ENCODE measurements at regions not wholly inside any gene's neighbourhood (a gene's known extent, or its start where the extent isn't known, plus 50 kb on each side); places are given as distances from the start of the nearest gene placed in this dataset.
"Not testable (repeated sequence)": the region's sequence is repeated elsewhere in the genome, so short reads cannot be mapped to it uniquely, and the experiment has no call there.

DNA sequence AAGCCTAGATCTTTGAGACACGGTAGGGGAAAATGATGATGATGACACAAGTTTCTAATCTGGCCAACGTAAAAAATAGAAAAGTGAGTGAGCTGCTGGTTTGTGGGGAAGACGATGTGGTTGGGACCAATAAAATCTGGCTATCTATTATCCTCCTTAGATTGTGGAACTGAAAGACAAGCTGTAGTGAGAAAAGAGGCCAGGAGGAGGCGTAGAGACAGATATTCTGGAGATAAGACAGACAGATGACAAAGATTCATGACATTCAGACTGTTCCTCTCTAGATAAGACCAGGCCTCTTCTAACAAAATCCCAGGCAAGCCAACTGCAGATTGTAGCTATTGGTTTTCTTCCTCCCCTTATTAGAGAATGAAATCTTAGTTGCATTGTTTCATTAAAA is 376.3 kb upstream of the UBE2E3 start:
- DNase-seq (ENCODE audit: low read depth) = no peak

DNA sequence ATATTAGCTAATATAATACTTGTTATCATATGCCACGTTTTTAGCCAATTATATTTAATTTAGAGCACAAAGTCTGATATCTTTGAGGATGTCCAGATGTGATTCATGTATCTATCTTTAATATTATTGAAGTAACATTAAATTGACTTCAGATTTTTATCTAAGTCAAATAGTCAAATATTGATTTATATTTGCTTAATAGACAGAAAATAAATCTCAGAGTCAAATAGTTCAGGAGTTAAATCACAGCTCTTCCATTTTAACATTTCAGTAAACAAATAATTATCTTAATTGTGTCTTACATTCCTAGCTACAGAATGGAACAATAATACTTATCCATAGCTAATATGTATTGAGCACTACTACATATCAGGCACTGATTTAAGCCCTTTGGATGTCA is 379.4 kb upstream of the UBE2E3 start:
- no peak for DNase-seq (ENCODE audit: low read depth)

- no peak for DNase-seq (ENCODE audit: low read depth)
Measured at GRCh38 chr2:180599804-180600203, 380.6 kb upstream of the UBE2E3 start.

DNA sequence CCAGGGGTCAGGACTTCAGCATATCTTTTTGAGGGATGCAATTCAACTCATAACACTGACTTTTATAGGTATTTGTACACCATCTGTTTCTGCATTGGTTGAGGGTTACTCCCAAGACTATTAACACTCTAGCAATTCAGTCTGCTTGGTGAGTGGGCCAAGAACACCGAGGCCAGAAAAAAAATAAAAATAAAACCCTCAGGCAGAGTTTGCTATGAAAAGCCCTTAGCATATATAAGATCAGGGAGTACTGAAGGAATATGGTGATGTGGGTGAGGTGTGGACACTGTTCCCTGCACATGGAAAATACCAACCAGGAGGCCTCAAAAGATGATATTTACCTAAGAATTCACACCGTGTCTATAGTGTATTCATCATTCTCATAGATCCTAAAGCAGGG is 383.2 kb upstream of the UBE2E3 start:
- no peak for DNase-seq (ENCODE audit: low read depth)

DNA sequence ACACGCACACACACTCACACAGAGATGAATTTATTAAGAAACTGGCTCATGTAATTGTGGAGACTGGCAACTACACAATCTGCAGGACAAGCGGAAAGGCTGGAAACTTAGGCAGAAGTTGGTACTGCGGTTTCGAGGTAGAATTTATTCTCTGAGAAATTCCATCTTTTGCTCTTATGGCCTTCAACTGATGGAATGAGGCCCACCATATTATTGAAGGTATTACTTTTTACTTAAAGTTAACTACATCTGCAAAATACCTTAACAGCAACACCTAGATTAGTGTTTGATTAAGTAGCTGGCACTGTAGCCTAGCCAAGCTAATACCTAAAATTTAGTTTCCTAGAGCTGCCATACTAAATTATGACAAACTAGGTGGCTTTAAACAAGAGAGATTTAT is 384.0 kb upstream of the UBE2E3 start:
- DNase-seq (ENCODE audit: low read depth) = no peak

DNA sequence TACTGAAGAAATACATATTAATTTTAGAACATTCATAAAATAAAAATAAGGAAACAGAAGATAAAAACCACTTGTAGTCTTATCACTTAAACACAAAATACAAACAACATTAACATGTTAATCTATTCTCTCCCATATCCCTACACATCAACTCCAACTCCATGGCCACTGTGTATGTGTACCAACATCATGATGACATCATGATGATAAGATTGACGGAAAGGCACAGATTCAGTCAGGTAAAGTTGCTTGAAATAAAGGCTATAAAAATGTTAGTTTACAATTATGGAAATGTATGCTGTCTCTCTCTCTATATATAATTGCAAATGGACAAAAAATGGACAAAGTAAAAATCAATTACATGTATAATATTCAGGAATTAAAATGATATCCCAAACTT is 388.5 kb upstream of the UBE2E3 start:
- no peak for DNase-seq (ENCODE audit: low read depth)

DNA sequence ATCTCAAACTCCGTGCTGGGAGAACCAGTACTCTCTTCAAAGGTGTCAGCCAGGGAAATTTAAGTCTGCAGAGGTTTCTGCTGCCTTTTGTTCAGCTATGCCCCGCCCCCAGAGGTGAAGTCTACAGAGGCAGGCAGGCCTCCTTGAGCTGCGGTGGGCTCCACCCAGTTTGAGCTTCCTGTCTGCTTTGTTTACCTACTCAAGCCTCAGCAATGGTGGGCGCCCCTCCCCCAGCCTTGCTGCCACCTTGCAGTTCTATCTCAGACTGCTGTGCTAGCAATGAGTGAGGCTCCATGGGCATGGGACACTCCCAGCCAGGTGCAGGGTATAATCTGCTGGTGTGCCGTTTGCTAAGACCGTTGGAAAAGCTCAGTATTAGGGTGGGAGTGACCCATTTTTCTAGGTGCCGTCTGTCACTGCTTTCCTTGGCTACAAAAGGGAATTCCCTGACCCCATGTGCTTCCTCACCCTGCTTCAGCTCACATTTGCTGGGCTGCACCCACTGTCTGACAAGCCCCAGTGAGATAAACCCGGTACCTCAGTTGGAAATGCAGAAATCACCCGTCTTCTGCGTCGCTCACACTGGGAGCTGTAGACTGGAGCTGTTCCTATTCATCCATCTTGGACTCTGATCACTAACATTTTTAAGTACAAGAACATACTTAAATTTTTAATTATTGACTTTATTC is 389.2 kb upstream of the UBE2E3 start:
- not testable (repeated sequence) for DNase-seq (ENCODE audit: low read depth)

GRCh38 chr2:180583441-180584140 is 396.8 kb upstream of the UBE2E3 start:
- no peak for DNase-seq (ENCODE audit: low read depth)

GRCh38 chr2:180579388-180579787 is 401.0 kb upstream of the UBE2E3 start:
- DNase-seq (ENCODE audit: low read depth) = no peak

DNA sequence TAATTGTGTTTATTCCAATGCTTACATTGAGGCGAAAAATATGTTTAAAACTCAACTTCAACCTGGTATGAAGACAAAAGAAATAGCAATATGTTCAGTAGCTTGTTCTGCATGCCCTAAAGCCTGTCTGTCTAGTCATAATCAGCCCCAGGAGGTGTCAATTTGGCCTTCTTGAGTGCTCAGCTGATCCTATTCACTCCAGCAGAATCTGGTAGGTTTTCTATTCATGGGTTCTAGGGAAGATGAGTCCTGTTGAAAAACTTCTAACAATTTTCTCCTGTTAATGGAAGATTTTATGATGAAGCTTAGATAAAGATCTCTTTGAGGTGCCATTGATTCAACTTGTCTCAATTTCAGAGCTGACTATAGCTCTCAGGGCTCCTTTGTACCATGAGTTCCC is 402.0 kb upstream of the UBE2E3 start:
- DNase-seq (ENCODE audit: low read depth) = no peak

DNA sequence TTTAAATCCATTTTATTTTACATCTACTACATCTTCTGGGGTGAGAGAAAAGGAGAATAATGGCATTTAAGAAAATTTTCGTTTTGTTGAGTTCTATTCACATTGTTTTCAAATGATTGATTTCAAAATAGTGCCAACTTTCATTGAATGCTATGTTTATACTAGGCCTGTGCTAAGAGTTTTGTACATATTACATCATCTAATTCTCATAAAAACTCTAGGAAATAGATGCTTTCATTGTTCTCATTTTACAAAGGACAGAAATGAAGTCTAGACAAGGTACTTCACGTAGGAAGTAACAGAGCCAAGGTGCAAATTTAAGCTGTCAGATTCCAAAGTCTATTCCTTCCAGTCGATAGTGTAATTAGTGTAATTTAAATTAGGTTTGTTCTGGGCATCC is 402.8 kb upstream of the UBE2E3 start:
- DNase-seq (ENCODE audit: low read depth) = no peak

GRCh38 chr2:180573951-180574350 is 406.5 kb upstream of the UBE2E3 start:
- DNase-seq (ENCODE audit: low read depth) = no peak

DNA sequence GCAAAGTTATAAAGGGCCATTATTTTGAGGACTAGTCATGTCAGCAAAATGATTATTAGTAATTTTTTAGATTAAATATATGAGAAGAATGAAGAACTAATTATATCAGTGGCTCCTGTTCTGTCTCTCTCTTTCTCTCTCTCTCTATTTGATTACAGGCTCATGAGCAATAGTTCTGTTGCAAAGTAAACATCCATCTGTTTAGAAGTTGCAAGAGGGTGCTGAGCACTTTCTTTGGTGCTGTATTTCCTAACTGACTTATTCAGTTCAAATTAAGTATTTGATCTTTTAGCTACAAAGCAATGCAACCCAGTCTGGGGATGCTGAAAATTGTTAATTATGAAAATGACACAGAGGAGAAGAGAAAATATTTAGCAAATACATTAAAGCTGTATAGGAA is 408.1 kb upstream of the UBE2E3 start:
- DNase-seq (ENCODE audit: low read depth) = peak; percentile 57

- peak; percentile 70 for DNase-seq (ENCODE audit: low read depth)
Measured at GRCh38 chr2:180571559-180571958, 408.8 kb upstream of the UBE2E3 start.

DNA sequence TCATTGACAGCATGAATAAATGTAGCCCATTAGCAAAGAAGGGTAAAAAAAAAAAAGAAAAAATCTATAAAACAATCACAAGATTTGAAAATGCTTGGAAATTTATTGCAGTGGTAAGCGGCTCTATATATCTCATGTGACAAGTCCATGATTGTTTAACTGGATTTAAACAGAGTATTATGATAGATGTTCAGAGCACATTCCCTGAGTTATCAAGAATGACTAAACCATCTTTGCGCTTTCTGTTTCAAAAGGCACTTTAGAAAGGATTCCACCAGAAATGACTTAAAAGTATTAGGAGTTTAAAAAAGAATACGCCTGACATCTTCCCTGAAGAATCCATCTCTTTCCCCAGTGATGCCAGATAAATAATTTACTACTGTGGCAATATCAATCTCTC is 409.5 kb upstream of the UBE2E3 start:
- DNase-seq (ENCODE audit: low read depth) = no peak

DNA sequence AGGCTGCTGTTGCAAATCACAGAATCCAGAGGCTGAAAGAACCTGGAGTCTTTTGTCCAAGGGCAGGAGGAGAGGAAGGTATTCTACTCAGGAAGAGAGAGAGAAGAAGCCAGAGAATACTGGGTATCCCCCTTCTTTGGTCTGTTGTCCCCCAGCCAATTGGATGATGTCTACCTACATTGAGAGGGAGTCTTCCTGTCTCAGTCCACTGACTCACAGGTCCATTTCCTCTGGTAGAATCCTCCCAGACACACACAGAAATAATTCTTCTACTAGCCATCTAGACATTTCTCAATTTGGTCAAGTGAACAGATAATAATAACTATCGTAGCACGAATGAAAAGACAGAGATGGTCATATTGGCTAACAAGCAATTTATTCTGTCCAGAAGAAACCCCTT is 416.4 kb upstream of the UBE2E3 start:
- DNase-seq (ENCODE audit: low read depth) = no peak

GRCh38 chr2:180562378-180562777 is 418.0 kb upstream of the UBE2E3 start:
- DNase-seq (ENCODE audit: low read depth) = no peak

DNA sequence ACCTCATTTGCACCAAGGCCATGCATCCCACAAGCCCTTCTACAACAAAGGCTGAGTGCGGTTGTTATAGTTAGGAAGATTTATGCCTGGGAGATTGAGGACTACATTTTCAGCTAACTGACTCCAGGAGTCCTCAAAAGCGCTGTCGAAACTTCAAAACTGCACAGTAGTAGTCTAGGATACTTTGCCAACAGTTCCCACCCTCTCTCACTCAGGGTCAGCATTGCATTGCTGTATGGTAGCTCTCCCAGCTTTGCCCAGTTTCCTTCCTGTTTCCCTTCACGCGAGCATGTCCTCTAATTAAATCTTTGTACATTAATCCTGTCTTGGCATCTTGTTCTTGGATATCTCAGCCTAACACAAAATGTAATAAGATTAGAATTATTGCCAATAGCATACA is 420.6 kb upstream of the UBE2E3 start:
- DNase-seq (ENCODE audit: low read depth) = no peak

DNA sequence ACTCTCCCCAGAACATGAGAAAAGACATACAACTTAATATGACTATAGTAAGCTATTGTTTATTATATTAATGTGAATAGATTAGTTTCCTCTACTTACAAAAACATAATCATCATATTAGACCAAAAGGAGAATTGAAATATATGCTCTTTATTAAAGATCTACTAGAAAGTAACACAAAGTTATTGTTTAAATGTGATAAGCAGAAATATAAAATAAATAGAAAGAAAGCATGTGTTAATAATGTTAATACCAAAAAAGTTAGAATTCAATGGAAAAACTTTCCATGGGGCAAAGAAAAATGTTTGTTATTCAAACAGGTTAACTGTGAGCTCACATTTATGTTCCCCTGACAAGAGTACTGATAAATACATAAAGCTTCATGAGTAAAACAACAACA is 421.4 kb upstream of the UBE2E3 start:
- DNase-seq (ENCODE audit: low read depth) = no peak

DNA sequence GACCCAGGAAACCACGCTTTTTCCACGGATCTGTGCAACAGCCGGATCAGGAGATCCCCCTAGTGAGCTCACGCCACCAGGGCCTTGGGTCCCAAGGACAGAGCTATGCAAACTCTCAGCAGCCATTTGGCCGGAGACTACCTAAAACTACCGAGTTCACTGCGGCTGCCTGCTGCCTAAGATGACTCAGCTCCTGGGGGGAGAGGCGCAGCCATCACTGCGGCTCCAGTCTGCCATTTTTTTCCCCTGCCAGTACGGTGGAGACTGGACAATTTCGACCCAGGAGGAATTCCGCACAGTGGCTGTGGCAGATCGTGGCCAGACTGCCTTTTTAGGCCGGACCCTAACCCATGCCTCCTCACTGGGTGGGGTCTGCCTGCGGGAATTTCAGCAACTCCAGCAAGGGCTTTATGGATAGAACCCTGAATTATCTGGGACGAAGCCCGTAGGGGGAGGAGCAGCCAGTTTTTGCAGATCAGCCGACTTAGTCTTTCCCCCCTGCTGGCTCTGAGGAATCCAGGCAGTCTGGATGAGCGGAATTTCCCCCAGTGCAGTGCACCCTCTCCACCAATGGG is 424.9 kb upstream of the UBE2E3 start:
- DNase-seq (ENCODE audit: low read depth) = no peak

- no peak for DNase-seq (ENCODE audit: low read depth)
Measured at GRCh38 chr2:180554330-180554729, 426.1 kb upstream of the UBE2E3 start.

GRCh38 chr2:180553094-180553715 is 427.2 kb upstream of the UBE2E3 start:
- DNase-seq (ENCODE audit: low read depth) = no peak

DNA sequence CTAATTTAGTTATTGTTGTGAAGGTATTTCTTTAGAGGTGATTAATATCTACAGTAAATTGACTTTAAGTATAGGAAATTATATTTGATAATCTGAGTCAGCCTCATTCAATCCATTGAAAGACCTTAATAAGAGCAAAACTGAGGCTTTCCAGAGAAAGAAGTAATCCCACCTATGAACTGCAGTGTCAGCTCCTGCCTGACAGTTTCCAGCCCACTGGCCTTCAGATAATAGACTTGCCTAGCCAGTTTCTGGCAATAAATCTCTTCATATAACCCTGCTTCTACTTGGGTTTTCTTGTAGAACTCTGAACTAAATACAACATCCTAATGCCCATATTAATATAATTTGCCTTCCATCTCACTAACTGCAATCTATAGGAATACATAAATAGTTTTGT is 437.9 kb upstream of the UBE2E3 start:
- DNase-seq (ENCODE audit: low read depth) = no peak

Measured in fibroblast of gingiva (primary cell).